ENCODE measurements at regions not wholly inside any gene's neighbourhood (a gene's known extent, or its start where the extent isn't known, plus 50 kb on each side); places are given as distances from the start of the nearest gene placed in this dataset.

- Histone ChIP-seq H3K56ac (ENCODE audit: insufficient read length, low read depth, low read length) (no peak overlapping the region), H3K18ac (ENCODE audit: insufficient read length, low read depth, low read length) (no peak overlapping the region), H4K91ac (ENCODE audit: insufficient read length, low read depth, low read length) (no peak overlapping the region), H2BK15ac (ENCODE audit: low read depth, low read length) (no peak overlapping the region), H3K79me1 (ENCODE audit: insufficient read depth, low read depth, low read length, poor library complexity, severe bottlenecking) (no peaks in the 10 kb centered on the region), H3K23ac (ENCODE audit: insufficient read length, low read depth, low read length) (no peak overlapping the region), H3K79me2 (ENCODE audit: insufficient read depth, low read length) (no peaks in the 10 kb centered on the region), H3K14ac (ENCODE audit: insufficient read depth, low read length) (no peak overlapping the region), H3K9ac (ENCODE audit: extremely low read depth, insufficient read length, low read length) (no peak overlapping the region), H3T11ph (ENCODE audit: low read length) (no peak overlapping the region), H2AFZ (ENCODE audit: low read length) (no peak overlapping the region), H2BK120ac (ENCODE audit: low read depth, low read length, poor library complexity, severe bottlenecking) (no peak overlapping the region), H2BK20ac (ENCODE audit: low read depth, low read length, poor library complexity, severe bottlenecking) (no peak overlapping the region), H3K27me3 (ENCODE audit: insufficient read depth, low read length) (no peaks in the 10 kb centered on the region), H3K27ac (ENCODE audit: insufficient read length, low read depth, low read length) (no peak overlapping the region), H3K4me2 (ENCODE audit: insufficient read depth, insufficient read length, low read length) (no peak overlapping the region), H4K8ac (replicated peaks; ENCODE audit: insufficient read length, low read depth, low read length) (no peak overlapping the region), H2BK5ac (ENCODE audit: insufficient read length, low read length) (no peak overlapping the region), H3K4ac (ENCODE audit: low read depth, low read length) (no peak overlapping the region), H3K4me1 (ENCODE audit: insufficient read depth, low read length) (0 out of 2 replicates have a peak, but pooled peaks cover 2% of the 10 kb centered on the region), H4K5ac (ENCODE audit: insufficient read length, low read depth, low read length) (no peak overlapping the region), H3K9me3 (ENCODE audit: control insufficient read depth, low read depth, low read length) (no peaks in the 10 kb centered on the region), H3K23me2 (ENCODE audit: insufficient read length, low read depth, low read length, poor library complexity, severe bottlenecking) (peaks cover 2% of the 10 kb centered on the region), H2BK12ac (ENCODE audit: insufficient read length, low read depth, low read length) (no peak overlapping the region), H4K20me1 (ENCODE audit: control insufficient read depth, insufficient read depth, insufficient read length) (no peaks in the 10 kb centered on the region), H2AK5ac (ENCODE audit: insufficient read length, low read length) (no peak overlapping the region)
- Mint-ChIP-seq H3K4me1 (peaks cover 41 to 51% of the 10 kb centered on the region in 2 experiments), H3K4me3 (no peak overlapping the region), H3K27ac (no peak overlapping the region; a peak in 1 of 7 replicates), H3K9me3 (no peaks in the 10 kb centered on the region; a peak in 1 of 5 replicates), H3K36me3 (ENCODE audit: insufficient read depth in 1 of 3, low read depth in 3 of 3) (no peaks in the 10 kb centered on the region), H3K27me3 (ENCODE audit: low read depth) (peaks cover 10% of the 10 kb centered on the region)
- WGBS (ENCODE audit: extremely low coverage, insufficient read length, low lambda C conversion rate): no CpG with 5 or more reads among the region's 4 CpGs
- no peak for DNase-seq
- no peak for TF ChIP-seq CTCF (conservative IDR thresholded peaks at IDR 0.05)
Measured at GRCh38 chr2:16021611-16022363, 81.4 kb downstream of the MYCN start.

Measured in H9 (cell line).